GM23338 (cell line): ENCODE measurements at regions not wholly inside any gene's neighbourhood (a gene's known extent, or its start where the extent isn't known, plus 50 kb on each side); places are given as distances from the start of the nearest gene placed in this dataset.

Source experiments
- ATAC-seq: fragments of 200-7000 bp; cut with Tn5 transposase; 3 replicates; pipeline ENCODE4 v1.9.1; 2020
- DNase-seq: peaks from one replicate; pipeline ENCODE4 v3.0.0-alpha.2; 2015; ENCODE audit warnings: low spot score
- H2AFZ ChIP-seq: fragments of 200-600 bp; sonication (generic); 2 replicates; pipeline ENCODE4 v1.8.0; 2016; ENCODE audit warnings: antibody characterized with exemption, mild to moderate bottlenecking, moderate library complexity
- H3F3A ChIP-seq: fragments of 200-600 bp; sonication (generic); replicated peaks from 2 replicates; pipeline ENCODE4 v1.8.0; 2017; ENCODE audit warnings: antibody characterized with exemption, mixed run types, low read depth
- H3K27ac ChIP-seq: fragments of 200-600 bp; sonication (generic); 2 replicates; pipeline ENCODE4 v1.6.1; 2016; ENCODE audit warnings: low read depth
- H3K27me3 ChIP-seq: fragments of 200-600 bp; sonication (generic); 2 replicates; pipeline ENCODE4 v1.8.0; 2016; ENCODE audit warnings: mild to moderate bottlenecking, mixed run types, moderate library complexity; ENCODE audit not compliant: insufficient read depth
- H3K36me3 ChIP-seq: fragments of 200-600 bp; sonication (generic); 2 replicates; pipeline ENCODE4 v1.8.0; 2016; ENCODE audit warnings: mild to moderate bottlenecking; ENCODE audit not compliant: insufficient read depth
- H3K4me1 ChIP-seq: fragments of 200-600 bp; sonication (generic); 2 replicates; pipeline ENCODE4 v1.8.0; 2016; ENCODE audit warnings: mild to moderate bottlenecking, moderate library complexity; ENCODE audit not compliant: insufficient read depth
- H3K4me2 ChIP-seq: fragments of 200-600 bp; sonication (generic); 2 replicates; pipeline ENCODE4 v1.7.1; 2017; ENCODE audit warnings: mixed run types
- H3K4me3 ChIP-seq: fragments of 200-600 bp; sonication (generic); 2 replicates; pipeline ENCODE4 v1.6.1; 2016; ENCODE audit warnings: mixed run types
- H3K79me2 ChIP-seq: fragments of 200-600 bp; sonication (generic); replicated peaks from 2 replicates; pipeline ENCODE4 v1.8.0; 2017; ENCODE audit warnings: mild to moderate bottlenecking; ENCODE audit not compliant: insufficient read depth
- H3K9me2 ChIP-seq: fragments of 200-600 bp; sonication (generic); 2 replicates; pipeline ENCODE4 v1.8.0; 2017; ENCODE audit not compliant: insufficient read depth
- H4K20me1 ChIP-seq: fragments of 200-600 bp; sonication (generic); replicated peaks from 2 replicates; pipeline ENCODE4 v1.8.0; 2017; ENCODE audit warnings: mild to moderate bottlenecking; ENCODE audit not compliant: insufficient read depth
- H3K27ac Mint-ChIP-seq: 2 replicates; pipeline ENCODE4 v1.8.0; 2020; ENCODE audit warnings: inconsistent platforms, mild to moderate bottlenecking, moderate library complexity, mixed read lengths
- H3K27me3 Mint-ChIP-seq: 3 replicates; pipeline ENCODE4 v1.8.0; 2022; ENCODE audit warnings: low read depth, mild to moderate bottlenecking, moderate library complexity, mixed read lengths, inconsistent platforms; ENCODE audit not compliant: insufficient read depth, poor library complexity
- H3K36me3 Mint-ChIP-seq: 3 replicates; pipeline ENCODE4 v1.8.0; 2021; ENCODE audit warnings: low read depth, mild to moderate bottlenecking, inconsistent platforms, moderate library complexity, mixed read lengths
- H3K4me1 Mint-ChIP-seq: 3 replicates; pipeline ENCODE4 v1.8.0; 2020; ENCODE audit warnings: mild to moderate bottlenecking, inconsistent platforms, mixed read lengths
- H3K4me3 Mint-ChIP-seq: 3 replicates; pipeline ENCODE4 v1.8.0; 2021; ENCODE audit warnings: moderate library complexity, mild to moderate bottlenecking, inconsistent platforms, mixed read lengths
- H3K9me3 Mint-ChIP-seq: 3 replicates; pipeline ENCODE4 v1.8.0; 2020; ENCODE audit warnings: moderate library complexity, mild to moderate bottlenecking, inconsistent platforms, mixed read lengths
- CREB1 ChIP-seq: fragments of 250-450 bp; sonication (Bioruptor Pico); IDR thresholded peaks from 2 replicates; pipeline ENCODE4 v1.5.0; 2020; ENCODE audit warnings: low read depth, mild to moderate bottlenecking, moderate library complexity
- EZH2 ChIP-seq: fragments of 200-600 bp; sonication (generic); IDR thresholded peaks from one replicate; pipeline ENCODE4 v1.8.0; 2017; ENCODE audit warnings: antibody characterized with exemption, mild to moderate bottlenecking, low read depth; ENCODE audit not compliant: unreplicated experiment
- POLR2AphosphoS5 ChIP-seq: IDR thresholded peaks from 2 replicates; pipeline ENCODE4 v1.6.1; 2016; ENCODE audit warnings: antibody characterized with exemption, low read depth
- STAT1 ChIP-seq: IDR thresholded peaks from one replicate; pipeline ENCODE4 v1.6.1; 2016; ENCODE audit warnings: antibody characterized with exemption; ENCODE audit not compliant: unreplicated experiment
- ZNF114 ChIP-seq: fragments of 250-450 bp; sonication (Bioruptor Pico); IDR thresholded peaks from 2 replicates; pipeline ENCODE4 v1.5.0; 2020; ENCODE audit warnings: mild to moderate bottlenecking, moderate library complexity
- ZNF331 ChIP-seq: fragments of 250-450 bp; sonication (Bioruptor Pico); IDR thresholded peaks from 2 replicates; pipeline ENCODE4 v1.5.0; 2020; ENCODE audit warnings: low read depth, mild to moderate bottlenecking, moderate library complexity
- TF ChIP-seq, protein P1 (sequence below), 2 experiments: fragments of 200-600 bp in 1 of 2; sonication (generic) in 1 of 2; conservative IDR thresholded peaks; 2 replicates each; pipeline versions ENCODE4 v1.5.1 to v1.6.1; 2016 to 2017; ENCODE audit warnings: antibody characterized with exemption in 2 of 2, low read depth in 2 of 2, mild to moderate bottlenecking in 2 of 2, moderate library complexity in 1 of 2
- TF ChIP-seq, protein P2 (sequence below): fragments of 250-450 bp; sonication (Bioruptor Pico); IDR thresholded peaks from 2 replicates; pipeline ENCODE4 v1.5.0; 2020; ENCODE audit warnings: mild to moderate bottlenecking, moderate library complexity

DNA sequence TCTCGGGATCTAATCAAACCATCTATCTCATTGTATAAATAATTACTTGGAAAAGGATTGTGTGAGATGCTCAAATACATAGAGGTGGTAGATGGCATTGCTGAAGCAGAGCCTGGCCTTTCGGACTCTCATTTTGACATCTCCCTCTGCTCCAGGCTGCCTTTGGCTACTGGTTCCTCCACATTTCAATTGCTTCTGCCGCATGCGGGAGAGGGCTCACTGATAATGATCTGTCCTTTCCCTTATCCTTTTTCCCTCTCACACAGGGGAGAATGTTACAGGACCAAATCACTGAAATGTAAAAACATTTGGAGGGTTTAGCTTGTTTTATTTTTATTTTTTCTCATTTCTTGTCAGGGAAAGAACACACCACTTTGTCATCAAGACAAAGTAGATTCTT is 380.6 kb upstream of the UBE2E3 start (continued):
- TF ChIP-seq, protein P1, sequence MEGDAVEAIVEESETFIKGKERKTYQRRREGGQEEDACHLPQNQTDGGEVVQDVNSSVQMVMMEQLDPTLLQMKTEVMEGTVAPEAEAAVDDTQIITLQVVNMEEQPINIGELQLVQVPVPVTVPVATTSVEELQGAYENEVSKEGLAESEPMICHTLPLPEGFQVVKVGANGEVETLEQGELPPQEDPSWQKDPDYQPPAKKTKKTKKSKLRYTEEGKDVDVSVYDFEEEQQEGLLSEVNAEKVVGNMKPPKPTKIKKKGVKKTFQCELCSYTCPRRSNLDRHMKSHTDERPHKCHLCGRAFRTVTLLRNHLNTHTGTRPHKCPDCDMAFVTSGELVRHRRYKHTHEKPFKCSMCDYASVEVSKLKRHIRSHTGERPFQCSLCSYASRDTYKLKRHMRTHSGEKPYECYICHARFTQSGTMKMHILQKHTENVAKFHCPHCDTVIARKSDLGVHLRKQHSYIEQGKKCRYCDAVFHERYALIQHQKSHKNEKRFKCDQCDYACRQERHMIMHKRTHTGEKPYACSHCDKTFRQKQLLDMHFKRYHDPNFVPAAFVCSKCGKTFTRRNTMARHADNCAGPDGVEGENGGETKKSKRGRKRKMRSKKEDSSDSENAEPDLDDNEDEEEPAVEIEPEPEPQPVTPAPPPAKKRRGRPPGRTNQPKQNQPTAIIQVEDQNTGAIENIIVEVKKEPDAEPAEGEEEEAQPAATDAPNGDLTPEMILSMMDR (conservative IDR thresholded peaks at IDR 0.05; ENCODE audit: low read depth in 2 of 2) = no peak
- TF ChIP-seq ZNF114 (CRISPR knock-in tag) (no peak), EZH2 (no peak)

DNA sequence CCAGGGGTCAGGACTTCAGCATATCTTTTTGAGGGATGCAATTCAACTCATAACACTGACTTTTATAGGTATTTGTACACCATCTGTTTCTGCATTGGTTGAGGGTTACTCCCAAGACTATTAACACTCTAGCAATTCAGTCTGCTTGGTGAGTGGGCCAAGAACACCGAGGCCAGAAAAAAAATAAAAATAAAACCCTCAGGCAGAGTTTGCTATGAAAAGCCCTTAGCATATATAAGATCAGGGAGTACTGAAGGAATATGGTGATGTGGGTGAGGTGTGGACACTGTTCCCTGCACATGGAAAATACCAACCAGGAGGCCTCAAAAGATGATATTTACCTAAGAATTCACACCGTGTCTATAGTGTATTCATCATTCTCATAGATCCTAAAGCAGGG is 383.2 kb upstream of the UBE2E3 start:
- Mint-ChIP-seq H3K27me3 (no peaks in the 10 kb centered on the region), H3K4me3 (no peak overlapping the region), H3K27ac (no peak overlapping the region), H3K36me3 (no peaks in the 10 kb centered on the region), H3K4me1 (peaks cover 4% of the 10 kb centered on the region; the same call in 2 of the 3 replicates), H3K9me3 (no peaks in the 10 kb centered on the region)
- Histone ChIP-seq H4K20me1 (no peaks in the 10 kb centered on the region), H3K27ac (no peak overlapping the region), H2AFZ (no peak overlapping the region), H3K27me3 (no peaks in the 10 kb centered on the region), H3K4me1 (peaks cover 5% of the 10 kb centered on the region; the same call in 1 of the 2 replicates), H3K36me3 (no peaks in the 10 kb centered on the region), H3K4me3 (no peak overlapping the region), H3K4me2 (no peak overlapping the region), H3K9me2 (no peaks in the 10 kb centered on the region), H3F3A (no peaks in the 10 kb centered on the region), H3K79me2 (no peaks in the 10 kb centered on the region)
- TF ChIP-seq CREB1 (CRISPR knock-in tag) = no peak
- DNase-seq (no peak), ATAC-seq (no peak)

DNA sequence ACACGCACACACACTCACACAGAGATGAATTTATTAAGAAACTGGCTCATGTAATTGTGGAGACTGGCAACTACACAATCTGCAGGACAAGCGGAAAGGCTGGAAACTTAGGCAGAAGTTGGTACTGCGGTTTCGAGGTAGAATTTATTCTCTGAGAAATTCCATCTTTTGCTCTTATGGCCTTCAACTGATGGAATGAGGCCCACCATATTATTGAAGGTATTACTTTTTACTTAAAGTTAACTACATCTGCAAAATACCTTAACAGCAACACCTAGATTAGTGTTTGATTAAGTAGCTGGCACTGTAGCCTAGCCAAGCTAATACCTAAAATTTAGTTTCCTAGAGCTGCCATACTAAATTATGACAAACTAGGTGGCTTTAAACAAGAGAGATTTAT is 384.0 kb upstream of the UBE2E3 start:
- Histone ChIP-seq H4K20me1 (no peaks in the 10 kb centered on the region), H3K9me2 (no peaks in the 10 kb centered on the region), H2AFZ (no peak overlapping the region), H3K27me3 (no peaks in the 10 kb centered on the region), H3K4me3 (no peak overlapping the region), H3F3A (no peaks in the 10 kb centered on the region), H3K27ac (no peak overlapping the region), H3K36me3 (no peaks in the 10 kb centered on the region), H3K4me2 (no peak overlapping the region), H3K79me2 (no peaks in the 10 kb centered on the region), H3K4me1 (no peaks in the 10 kb centered on the region)
- Mint-ChIP-seq H3K4me1 (no peaks in the 10 kb centered on the region), H3K36me3 (0 out of 3 replicates have a peak, but pooled peaks cover 3% of the 10 kb centered on the region), H3K27ac (no peak overlapping the region), H3K27me3 (no peaks in the 10 kb centered on the region), H3K4me3 (no peak overlapping the region), H3K9me3 (peaks cover 2% of the 10 kb centered on the region; the same call in 1 of the 3 replicates)
- DNase-seq = no peak
- no peak for ATAC-seq
- TF ChIP-seq STAT1 (no peak), POLR2AphosphoS5 (no peak), ZNF331 (CRISPR knock-in tag) (no peak), CREB1 (CRISPR knock-in tag) (no peak)

DNA sequence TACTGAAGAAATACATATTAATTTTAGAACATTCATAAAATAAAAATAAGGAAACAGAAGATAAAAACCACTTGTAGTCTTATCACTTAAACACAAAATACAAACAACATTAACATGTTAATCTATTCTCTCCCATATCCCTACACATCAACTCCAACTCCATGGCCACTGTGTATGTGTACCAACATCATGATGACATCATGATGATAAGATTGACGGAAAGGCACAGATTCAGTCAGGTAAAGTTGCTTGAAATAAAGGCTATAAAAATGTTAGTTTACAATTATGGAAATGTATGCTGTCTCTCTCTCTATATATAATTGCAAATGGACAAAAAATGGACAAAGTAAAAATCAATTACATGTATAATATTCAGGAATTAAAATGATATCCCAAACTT is 388.5 kb upstream of the UBE2E3 start:
- no peak overlapping the region for H3K4me2 ChIP-seq
- no peak overlapping the region for H3K27ac ChIP-seq
- H3K9me2 ChIP-seq = no peaks in the 10 kb centered on the region
- H3K4me1 Mint-ChIP-seq = peaks cover 5% of the 10 kb centered on the region; the same call in 2 of the 3 replicates
- no peaks in the 10 kb centered on the region for H3K36me3 ChIP-seq
- no peak overlapping the region for H2AFZ ChIP-seq
- H4K20me1 ChIP-seq = no peaks in the 10 kb centered on the region
- no peak overlapping the region for H3K27ac Mint-ChIP-seq
- no peaks in the 10 kb centered on the region for H3K79me2 ChIP-seq
- no peak overlapping the region for H3K4me3 Mint-ChIP-seq
- H3K36me3 Mint-ChIP-seq = peaks cover 31% of the 10 kb centered on the region; the same call in 2 of the 3 replicates
- H3K4me1 ChIP-seq = no peaks in the 10 kb centered on the region; the same call in 1 of the 2 replicates
- H3F3A ChIP-seq = no peaks in the 10 kb centered on the region
- no peak for ATAC-seq
- peaks cover 2% of the 10 kb centered on the region for H3K27me3 Mint-ChIP-seq
- peaks cover 27% of the 10 kb centered on the region; the same call in 2 of the 3 replicates for H3K9me3 Mint-ChIP-seq
- DNase-seq = no peak
- no peaks in the 10 kb centered on the region for H3K27me3 ChIP-seq
- no peak overlapping the region for H3K4me3 ChIP-seq
- TF ChIP-seq STAT1 (no peak), ZNF331 (CRISPR knock-in tag) (no peak)
- TF ChIP-seq, protein P2, sequence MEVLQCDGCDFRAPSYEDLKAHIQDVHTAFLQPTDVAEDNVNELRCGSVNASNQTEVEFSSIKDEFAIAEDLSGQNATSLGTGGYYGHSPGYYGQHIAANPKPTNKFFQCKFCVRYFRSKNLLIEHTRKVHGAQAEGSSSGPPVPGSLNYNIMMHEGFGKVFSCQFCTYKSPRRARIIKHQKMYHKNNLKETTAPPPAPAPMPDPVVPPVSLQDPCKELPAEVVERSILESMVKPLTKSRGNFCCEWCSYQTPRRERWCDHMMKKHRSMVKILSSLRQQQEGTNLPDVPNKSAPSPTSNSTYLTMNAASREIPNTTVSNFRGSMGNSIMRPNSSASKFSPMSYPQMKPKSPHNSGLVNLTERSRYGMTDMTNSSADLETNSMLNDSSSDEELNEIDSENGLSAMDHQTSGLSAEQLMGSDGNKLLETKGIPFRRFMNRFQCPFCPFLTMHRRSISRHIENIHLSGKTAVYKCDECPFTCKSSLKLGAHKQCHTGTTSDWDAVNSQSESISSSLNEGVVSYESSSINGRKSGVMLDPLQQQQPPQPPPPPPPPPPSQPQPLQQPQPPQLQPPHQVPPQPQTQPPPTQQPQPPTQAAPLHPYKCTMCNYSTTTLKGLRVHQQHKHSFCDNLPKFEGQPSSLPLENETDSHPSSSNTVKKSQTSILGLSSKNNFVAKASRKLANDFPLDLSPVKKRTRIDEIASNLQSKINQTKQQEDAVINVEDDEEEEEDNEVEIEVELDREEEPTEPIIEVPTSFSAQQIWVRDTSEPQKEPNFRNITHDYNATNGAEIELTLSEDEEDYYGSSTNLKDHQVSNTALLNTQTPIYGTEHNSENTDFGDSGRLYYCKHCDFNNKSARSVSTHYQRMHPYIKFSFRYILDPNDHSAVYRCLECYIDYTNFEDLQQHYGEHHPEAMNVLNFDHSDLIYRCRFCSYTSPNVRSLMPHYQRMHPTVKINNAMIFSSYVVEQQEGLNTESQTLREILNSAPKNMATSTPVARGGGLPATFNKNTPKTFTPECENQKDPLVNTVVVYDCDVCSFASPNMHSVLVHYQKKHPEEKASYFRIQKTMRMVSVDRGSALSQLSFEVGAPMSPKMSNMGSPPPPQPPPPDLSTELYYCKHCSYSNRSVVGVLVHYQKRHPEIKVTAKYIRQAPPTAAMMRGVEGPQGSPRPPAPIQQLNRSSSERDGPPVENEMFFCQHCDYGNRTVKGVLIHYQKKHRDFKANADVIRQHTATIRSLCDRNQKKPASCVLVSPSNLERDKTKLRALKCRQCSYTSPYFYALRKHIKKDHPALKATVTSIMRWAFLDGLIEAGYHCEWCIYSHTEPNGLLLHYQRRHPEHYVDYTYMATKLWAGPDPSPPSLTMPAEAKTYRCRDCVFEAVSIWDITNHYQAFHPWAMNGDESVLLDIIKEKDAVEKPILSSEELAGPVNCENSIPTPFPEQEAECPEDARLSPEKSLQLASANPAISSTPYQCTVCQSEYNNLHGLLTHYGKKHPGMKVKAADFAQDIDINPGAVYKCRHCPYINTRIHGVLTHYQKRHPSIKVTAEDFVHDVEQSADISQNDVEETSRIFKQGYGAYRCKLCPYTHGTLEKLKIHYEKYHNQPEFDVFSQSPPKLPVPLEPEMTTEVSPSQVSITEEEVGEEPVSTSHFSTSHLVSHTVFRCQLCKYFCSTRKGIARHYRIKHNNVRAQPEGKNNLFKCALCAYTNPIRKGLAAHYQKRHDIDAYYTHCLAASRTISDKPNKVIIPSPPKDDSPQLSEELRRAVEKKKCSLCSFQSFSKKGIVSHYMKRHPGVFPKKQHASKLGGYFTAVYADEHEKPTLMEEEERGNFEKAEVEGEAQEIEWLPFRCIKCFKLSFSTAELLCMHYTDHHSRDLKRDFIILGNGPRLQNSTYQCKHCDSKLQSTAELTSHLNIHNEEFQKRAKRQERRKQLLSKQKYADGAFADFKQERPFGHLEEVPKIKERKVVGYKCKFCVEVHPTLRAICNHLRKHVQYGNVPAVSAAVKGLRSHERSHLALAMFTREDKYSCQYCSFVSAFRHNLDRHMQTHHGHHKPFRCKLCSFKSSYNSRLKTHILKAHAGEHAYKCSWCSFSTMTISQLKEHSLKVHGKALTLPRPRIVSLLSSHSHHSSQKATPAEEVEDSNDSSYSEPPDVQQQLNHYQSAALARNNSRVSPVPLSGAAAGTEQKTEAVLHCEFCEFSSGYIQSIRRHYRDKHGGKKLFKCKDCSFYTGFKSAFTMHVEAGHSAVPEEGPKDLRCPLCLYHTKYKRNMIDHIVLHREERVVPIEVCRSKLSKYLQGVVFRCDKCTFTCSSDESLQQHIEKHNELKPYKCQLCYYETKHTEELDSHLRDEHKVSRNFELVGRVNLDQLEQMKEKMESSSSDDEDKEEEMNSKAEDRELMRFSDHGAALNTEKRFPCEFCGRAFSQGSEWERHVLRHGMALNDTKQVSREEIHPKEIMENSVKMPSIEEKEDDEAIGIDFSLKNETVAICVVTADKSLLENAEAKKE (CRISPR knock-in tag) = no peak
